ENCODE measurements at regions not wholly inside any gene's neighbourhood (a gene's known extent, or its start where the extent isn't known, plus 50 kb on each side); places are given as distances from the start of the nearest gene placed in this dataset.

- no TSS peak for BruUV-seq (replicated peaks)
- Histone ChIP-seq H3K4me3 (ENCODE audit: low read depth, low read length, poor library complexity, severe bottlenecking) (no peak overlapping the region), H3K9me3 (ENCODE audit: low read depth, low read length, poor library complexity, severe bottlenecking) (no peaks in the 10 kb centered on the region), H3K27ac (ENCODE audit: low read depth, low read length, poor library complexity, severe bottlenecking) (no peak overlapping the region), H3K4me1 (ENCODE audit: insufficient read depth, low read length, poor library complexity, severe bottlenecking) (no peaks in the 10 kb centered on the region), H3K36me3 (ENCODE audit: insufficient read depth, low read length, poor library complexity, severe bottlenecking) (no peaks in the 10 kb centered on the region), H3K27me3 (replicated peaks; ENCODE audit: insufficient read depth, low read depth, low read length, poor library complexity) (no peaks in the 10 kb centered on the region)
- no peak for TF ChIP-seq EZH2 (IDR thresholded peaks at IDR 0.05; ENCODE audit: borderline replicate concordance, low read depth, low read length, poor library complexity, severe bottlenecking)
- TF ChIP-seq CTCF (conservative IDR thresholded peaks at IDR 0.05; ENCODE audit: low read depth, low read length): no peak
- ChIA-PET CTCF (no interaction called here), POLR2A (ENCODE audit: low non-redundant PET) (no interaction called here)
- intact Hi-C loops (cut with micrococcal nuclease; ENCODE audit: unreplicated experiment): no loop called here
- no peak for DNase-seq (ENCODE audit: low spot score)
Observed at GRCh38 chr1:80164150-80164549, 1157.6 kb upstream of the ADGRL4 start.

- Histone ChIP-seq H3K9me3 (ENCODE audit: low read depth, low read length, poor library complexity, severe bottlenecking) (no peaks in the 10 kb centered on the region), H3K4me1 (ENCODE audit: insufficient read depth, low read length, poor library complexity, severe bottlenecking) (no peaks in the 10 kb centered on the region), H3K27ac (ENCODE audit: low read depth, low read length, poor library complexity, severe bottlenecking) (no peak overlapping the region), H3K27me3 (replicated peaks; ENCODE audit: insufficient read depth, low read depth, low read length, poor library complexity) (no peaks in the 10 kb centered on the region), H3K4me3 (ENCODE audit: low read depth, low read length, poor library complexity, severe bottlenecking) (no peak overlapping the region), H3K36me3 (ENCODE audit: insufficient read depth, low read length, poor library complexity, severe bottlenecking) (no peaks in the 10 kb centered on the region)
- no peak for DNase-seq (ENCODE audit: low spot score)
- ChIA-PET POLR2A (ENCODE audit: low non-redundant PET) (no interaction called here), CTCF (no interaction called here)
- BruUV-seq (replicated peaks): no TSS peak
- no peak for TF ChIP-seq CTCF (conservative IDR thresholded peaks at IDR 0.05; ENCODE audit: low read depth, low read length)
- no peak for TF ChIP-seq EZH2 (IDR thresholded peaks at IDR 0.05; ENCODE audit: borderline replicate concordance, low read depth, low read length, poor library complexity, severe bottlenecking)
- intact Hi-C loops (cut with micrococcal nuclease; ENCODE audit: unreplicated experiment): no loop called here
Observed at GRCh38 chr1:80163686-80164085, 1157.2 kb upstream of the ADGRL4 start.

GRCh38 chr1:80158771-80159170 lies 1152.2 kb upstream of the ADGRL4 start:
- no peaks in the 10 kb centered on the region for H3K36me3 ChIP-seq (ENCODE audit: insufficient read depth, low read length, poor library complexity, severe bottlenecking)
- no peaks in the 10 kb centered on the region for H3K4me1 ChIP-seq (ENCODE audit: insufficient read depth, low read length, poor library complexity, severe bottlenecking)
- intact Hi-C loops (cut with micrococcal nuclease; ENCODE audit: unreplicated experiment): no loop called here
- H3K27ac ChIP-seq (ENCODE audit: low read depth, low read length, poor library complexity, severe bottlenecking): no peak overlapping the region
- TF ChIP-seq CTCF (conservative IDR thresholded peaks at IDR 0.05; ENCODE audit: low read depth, low read length) (no peak), EZH2 (IDR thresholded peaks at IDR 0.05; ENCODE audit: borderline replicate concordance, low read depth, low read length, poor library complexity, severe bottlenecking) (no peak)
- H3K27me3 ChIP-seq (replicated peaks; ENCODE audit: insufficient read depth, low read depth, low read length, poor library complexity): no peaks in the 10 kb centered on the region
- H3K9me3 ChIP-seq (ENCODE audit: low read depth, low read length, poor library complexity, severe bottlenecking): no peaks in the 10 kb centered on the region
- no TSS peak for BruUV-seq (replicated peaks)
- no peak for DNase-seq (ENCODE audit: low spot score)
- POLR2A ChIA-PET (ENCODE audit: low non-redundant PET): interaction anchor here (0.7 kb wide), 1 partner anchor 43 kb away, joined by 3 read pairs; no protein-coding TSS in a partner anchor
- CTCF ChIA-PET: no interaction called here
- H3K4me3 ChIP-seq (ENCODE audit: low read depth, low read length, poor library complexity, severe bottlenecking): no peak overlapping the region

Data from A673 (cell line).